ENCODE measurements at regions not wholly inside any gene's neighbourhood (a gene's known extent, or its start where the extent isn't known, plus 50 kb on each side); places are given as distances from the start of the nearest gene placed in this dataset.

GRCh38 chr1:31521761-31522555 lies 54.4 kb upstream of the TINAGL1 start:
- DNase-seq, result no peak
- no peak overlapping the region for H3K27ac ChIP-seq
- no peaks in the 10 kb centered on the region for H3K4me1 ChIP-seq
- no peaks in the 10 kb centered on the region for H3K27me3 ChIP-seq
- WGBS, 2 donors, result 78 to 84% methylated on average over 14 of the region's 14 CpGs
- H3K36me3 ChIP-seq, result no peaks in the 10 kb centered on the region
- no peak for TF ChIP-seq CTCF (IDR thresholded peaks at IDR 0.05)
- H3K9me3 ChIP-seq, result no peaks in the 10 kb centered on the region
- intact Hi-C loops (cut with DNase I), result no loop called here
- H3K4me3 ChIP-seq, result no peak overlapping the region
- ATAC-seq, result no peak
- no peak for FAIRE-seq

- Histone ChIP-seq H3K4me3 (no peak overlapping the region), H3K27me3 (no peaks in the 10 kb centered on the region), H3K36me3 (no peaks in the 10 kb centered on the region), H3K9me3 (no peaks in the 10 kb centered on the region), H3K27ac (no peak overlapping the region), H3K4me1 (no peaks in the 10 kb centered on the region)
- TF ChIP-seq CTCF (IDR thresholded peaks at IDR 0.05), result no peak
- intact Hi-C loops (cut with DNase I), result no loop called here
- WGBS, 2 donors, result 52 to 60% methylated on average over 5 of the region's 5 CpGs
- DNase-seq (no peak), ATAC-seq (no peak), FAIRE-seq (no peak)
Measured at GRCh38 chr1:31522556-31522845, 53.8 kb upstream of the TINAGL1 start.

- H3K27ac ChIP-seq, result no peak overlapping the region
- ATAC-seq, result peak in 2 of 4 donors; percentile 32 to 53
- H3K27me3 ChIP-seq, result no peaks in the 10 kb centered on the region
- no peaks in the 10 kb centered on the region for H3K36me3 ChIP-seq
- no peaks in the 10 kb centered on the region for H3K9me3 ChIP-seq
- WGBS, 2 donors, result 13 to 24% methylated on average over 1 of the region's 1 CpG
- no peak for FAIRE-seq
- no peak for TF ChIP-seq CTCF (IDR thresholded peaks at IDR 0.05)
- no peaks in the 10 kb centered on the region for H3K4me1 ChIP-seq
- no peak overlapping the region for H3K4me3 ChIP-seq
- no peak for DNase-seq
- intact Hi-C loops (cut with DNase I), result no loop called here
Measured at GRCh38 chr1:31523012-31523411, 53.3 kb upstream of the TINAGL1 start.

GRCh38 chr1:31523769-31524168 lies 52.5 kb upstream of the TINAGL1 start:
- intact Hi-C loops (cut with DNase I), result no loop called here
- no peak for TF ChIP-seq CTCF (IDR thresholded peaks at IDR 0.05)
- Histone ChIP-seq H3K9me3 (no peaks in the 10 kb centered on the region), H3K36me3 (no peaks in the 10 kb centered on the region), H3K27me3 (no peaks in the 10 kb centered on the region), H3K4me3 (no peak overlapping the region), H3K4me1 (no peaks in the 10 kb centered on the region), H3K27ac (peak overlapping the region in 1 of 4 donors; percentile 36)
- WGBS, 2 donors, result 56 to 58% methylated on average over 5 of the region's 5 CpGs
- peak in 2 of 6 donors; percentile 47 to 48 for DNase-seq
- FAIRE-seq, result no peak
- peak in 3 of 4 donors; percentile 44 to 88 (median 86) for ATAC-seq

- WGBS, 2 donors, result 82% methylated on average over 15 of the region's 15 CpGs
- ATAC-seq (peak in 2 of 4 donors; percentile 56 to 65), DNase-seq (peak in 1 of 6 donors; percentile 31), FAIRE-seq (no peak)
- no peaks in the 10 kb centered on the region for H3K36me3 ChIP-seq
- no peaks in the 10 kb centered on the region for H3K4me1 ChIP-seq
- no peak for TF ChIP-seq CTCF (IDR thresholded peaks at IDR 0.05)
- no peaks in the 10 kb centered on the region for H3K27me3 ChIP-seq
- peak overlapping the region in 1 of 4 donors; percentile 36 for H3K27ac ChIP-seq
- H3K9me3 ChIP-seq, result no peaks in the 10 kb centered on the region
- intact Hi-C loops (cut with DNase I), result no loop called here
- H3K4me3 ChIP-seq, result no peak overlapping the region
Measured at GRCh38 chr1:31524186-31524901, 52.0 kb upstream of the TINAGL1 start.
